ENCODE measurements at regions not wholly inside any gene's neighbourhood (a gene's known extent, or its start where the extent isn't known, plus 50 kb on each side); places are given as distances from the start of the nearest gene placed in this dataset.
"Not testable (repeated sequence)": the region's sequence is repeated elsewhere in the genome, so short reads cannot be mapped to it uniquely, and the experiment has no call there.

DNA sequence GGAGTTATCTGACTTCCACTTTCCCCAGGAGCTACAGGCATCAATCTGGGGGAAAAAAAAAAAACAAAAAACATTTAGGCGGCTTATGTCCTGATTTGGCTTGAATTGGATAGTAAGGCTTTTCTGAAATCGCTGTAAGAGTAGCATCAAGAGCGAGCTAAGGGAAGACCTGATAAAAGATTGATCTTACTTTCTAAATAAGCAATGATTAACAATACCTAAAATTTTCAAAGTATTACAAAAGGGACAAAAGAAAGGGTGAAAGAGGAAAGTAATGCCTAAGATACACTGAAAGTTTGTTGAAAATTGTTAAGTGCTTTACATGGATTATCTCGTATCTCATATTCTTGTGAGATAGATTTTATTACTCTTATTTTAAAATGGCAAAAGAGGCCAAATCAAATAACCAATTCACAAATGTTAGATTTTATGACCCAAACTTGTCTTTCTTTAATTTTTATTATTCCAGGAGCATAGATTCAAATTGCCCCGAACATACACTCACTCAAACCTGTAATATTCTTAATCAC is 106.4 kb upstream of the PRSS16 start:
- peak overlapping the region; percentile 57 for H3K4me3 ChIP-seq (ENCODE audit: low read depth, low read length)
- TF ChIP-seq POLR2A (IDR thresholded peaks at IDR 0.05; ENCODE audit: extremely low read depth, insufficient read length) (no peak), MYC (IDR thresholded peaks at IDR 0.05; ENCODE audit: low read depth, low read length) (no peak)
- TF ChIP-seq, protein P1, sequence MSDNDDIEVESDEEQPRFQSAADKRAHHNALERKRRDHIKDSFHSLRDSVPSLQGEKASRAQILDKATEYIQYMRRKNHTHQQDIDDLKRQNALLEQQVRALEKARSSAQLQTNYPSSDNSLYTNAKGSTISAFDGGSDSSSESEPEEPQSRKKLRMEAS (IDR thresholded peaks at IDR 0.05; ENCODE audit: low read depth, low read length) = no peak
- TF ChIP-seq, protein P2, sequence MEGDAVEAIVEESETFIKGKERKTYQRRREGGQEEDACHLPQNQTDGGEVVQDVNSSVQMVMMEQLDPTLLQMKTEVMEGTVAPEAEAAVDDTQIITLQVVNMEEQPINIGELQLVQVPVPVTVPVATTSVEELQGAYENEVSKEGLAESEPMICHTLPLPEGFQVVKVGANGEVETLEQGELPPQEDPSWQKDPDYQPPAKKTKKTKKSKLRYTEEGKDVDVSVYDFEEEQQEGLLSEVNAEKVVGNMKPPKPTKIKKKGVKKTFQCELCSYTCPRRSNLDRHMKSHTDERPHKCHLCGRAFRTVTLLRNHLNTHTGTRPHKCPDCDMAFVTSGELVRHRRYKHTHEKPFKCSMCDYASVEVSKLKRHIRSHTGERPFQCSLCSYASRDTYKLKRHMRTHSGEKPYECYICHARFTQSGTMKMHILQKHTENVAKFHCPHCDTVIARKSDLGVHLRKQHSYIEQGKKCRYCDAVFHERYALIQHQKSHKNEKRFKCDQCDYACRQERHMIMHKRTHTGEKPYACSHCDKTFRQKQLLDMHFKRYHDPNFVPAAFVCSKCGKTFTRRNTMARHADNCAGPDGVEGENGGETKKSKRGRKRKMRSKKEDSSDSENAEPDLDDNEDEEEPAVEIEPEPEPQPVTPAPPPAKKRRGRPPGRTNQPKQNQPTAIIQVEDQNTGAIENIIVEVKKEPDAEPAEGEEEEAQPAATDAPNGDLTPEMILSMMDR (IDR thresholded peaks at IDR 0.05; ENCODE audit: low read depth, low read length) = no peak
- no peak for DNase-seq (ENCODE audit: low read depth)

DNA sequence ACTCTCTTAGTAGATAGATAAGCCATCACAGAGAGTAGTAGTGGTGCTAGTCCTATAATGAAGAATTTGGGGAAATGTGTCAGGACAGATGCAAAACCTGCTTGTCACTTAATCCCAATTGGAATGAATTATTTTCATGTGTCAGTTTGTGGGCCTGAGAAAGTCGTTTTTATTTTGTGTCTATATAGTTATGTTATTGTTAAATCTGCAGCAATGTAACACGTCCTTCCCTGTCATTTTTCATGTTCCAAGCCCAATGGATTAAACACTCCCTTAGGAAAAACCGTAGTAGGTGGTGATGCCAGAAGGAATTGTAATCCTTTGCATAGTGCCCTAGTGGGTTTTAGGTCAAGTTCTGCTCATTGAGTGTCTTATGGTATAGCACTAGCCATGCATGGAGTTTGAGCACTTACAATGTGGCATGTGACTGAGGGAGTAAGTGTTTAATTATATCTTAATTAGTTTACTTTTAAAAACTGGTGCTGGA is 105.9 kb upstream of the PRSS16 start:
- H3K4me3 ChIP-seq (ENCODE audit: low read depth, low read length) = peak overlapping the region; percentile 57
- TF ChIP-seq, protein P1 (IDR thresholded peaks at IDR 0.05; ENCODE audit: low read depth, low read length) = no peak
- TF ChIP-seq, protein P2 (IDR thresholded peaks at IDR 0.05; ENCODE audit: low read depth, low read length) = no peak
- no peak for DNase-seq (ENCODE audit: low read depth)

DNA sequence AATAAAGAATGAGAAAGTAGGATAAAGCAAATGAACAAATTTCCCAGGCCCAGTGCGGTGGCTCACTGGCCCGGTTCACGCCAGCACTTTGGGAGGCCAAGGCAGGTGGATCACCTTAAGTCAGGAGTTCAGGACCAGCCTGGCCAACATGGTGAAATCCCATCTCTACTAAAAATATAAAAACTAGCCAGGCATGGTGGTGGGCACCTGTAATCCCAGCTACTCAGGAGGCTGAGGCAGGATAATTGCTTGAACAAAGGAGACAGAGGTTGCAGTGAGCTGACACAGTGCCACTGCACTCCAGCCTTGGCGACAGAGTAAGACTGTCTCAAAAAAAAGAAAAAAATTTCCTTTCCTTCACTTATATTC is 104.5 kb upstream of the PRSS16 start:
- H3K4me3 ChIP-seq (ENCODE audit: low read depth, low read length); DNase-seq (ENCODE audit: low read depth): not testable (repeated sequence)

DNA sequence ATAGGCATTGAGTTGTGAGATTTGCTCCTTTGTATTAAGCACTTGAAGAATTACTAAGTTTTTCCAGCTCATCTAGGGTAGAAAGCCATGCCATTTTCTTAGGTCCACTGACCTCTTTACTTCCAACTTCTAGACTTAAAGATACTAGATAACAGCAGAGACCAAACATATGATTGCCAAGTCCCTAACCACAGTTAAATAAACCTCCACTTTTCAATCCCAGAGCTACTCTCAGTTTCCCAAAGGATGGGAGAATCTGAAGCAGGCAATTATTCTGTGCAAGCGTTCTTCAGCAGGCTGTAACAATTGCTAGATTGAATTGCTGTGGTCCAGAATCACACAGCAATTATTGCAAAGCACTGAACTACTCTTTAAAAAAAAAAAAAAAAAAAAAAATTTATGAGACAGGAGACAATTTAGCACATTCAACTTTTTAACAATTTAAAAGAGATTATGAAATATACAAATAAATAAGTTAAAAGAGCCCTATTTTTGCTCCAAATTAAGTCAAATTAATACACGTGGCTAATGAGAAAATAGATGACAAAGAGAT is 104.0 kb upstream of the PRSS16 start:
- no peak for DNase-seq (ENCODE audit: low read depth)
- TF ChIP-seq, protein P1 (IDR thresholded peaks at IDR 0.05; ENCODE audit: low read depth, low read length) = no peak
- TF ChIP-seq, protein P2 (IDR thresholded peaks at IDR 0.05; ENCODE audit: low read depth, low read length) = no peak
- TF ChIP-seq MYC (IDR thresholded peaks at IDR 0.05; ENCODE audit: low read depth, low read length) = no peak
- peak overlapping the region; percentile 16 for H3K4me3 ChIP-seq (ENCODE audit: low read depth, low read length)

DNA sequence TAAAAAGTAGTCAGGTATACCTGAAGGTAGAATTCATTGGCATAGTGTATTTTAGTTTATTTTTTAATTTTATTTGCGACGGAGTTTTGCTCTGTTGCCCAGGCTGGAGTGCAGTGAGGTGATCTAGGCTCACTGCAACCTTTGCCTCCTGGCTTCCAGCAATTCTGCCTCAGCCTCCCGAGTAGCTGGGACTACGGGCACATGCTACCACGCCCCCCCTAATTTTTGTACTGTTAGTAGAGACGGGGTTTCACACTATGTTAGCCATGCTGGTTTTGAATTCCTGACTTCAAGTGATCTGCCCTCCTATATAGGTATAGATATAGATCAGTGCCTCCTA is 102.8 kb upstream of the PRSS16 start:
- DNase-seq (ENCODE audit: low read depth) = no peak
- TF ChIP-seq POLR2A (IDR thresholded peaks at IDR 0.05; ENCODE audit: extremely low read depth, insufficient read length) = no peak
- no peak for TF ChIP-seq MYC (IDR thresholded peaks at IDR 0.05; ENCODE audit: low read depth, low read length)
- TF ChIP-seq, protein P2 (IDR thresholded peaks at IDR 0.05; ENCODE audit: low read depth, low read length) = no peak
- TF ChIP-seq, protein P1 (IDR thresholded peaks at IDR 0.05; ENCODE audit: low read depth, low read length) = no peak
- peak overlapping the region; percentile 80 for H3K4me3 ChIP-seq (ENCODE audit: low read depth, low read length)

DNA sequence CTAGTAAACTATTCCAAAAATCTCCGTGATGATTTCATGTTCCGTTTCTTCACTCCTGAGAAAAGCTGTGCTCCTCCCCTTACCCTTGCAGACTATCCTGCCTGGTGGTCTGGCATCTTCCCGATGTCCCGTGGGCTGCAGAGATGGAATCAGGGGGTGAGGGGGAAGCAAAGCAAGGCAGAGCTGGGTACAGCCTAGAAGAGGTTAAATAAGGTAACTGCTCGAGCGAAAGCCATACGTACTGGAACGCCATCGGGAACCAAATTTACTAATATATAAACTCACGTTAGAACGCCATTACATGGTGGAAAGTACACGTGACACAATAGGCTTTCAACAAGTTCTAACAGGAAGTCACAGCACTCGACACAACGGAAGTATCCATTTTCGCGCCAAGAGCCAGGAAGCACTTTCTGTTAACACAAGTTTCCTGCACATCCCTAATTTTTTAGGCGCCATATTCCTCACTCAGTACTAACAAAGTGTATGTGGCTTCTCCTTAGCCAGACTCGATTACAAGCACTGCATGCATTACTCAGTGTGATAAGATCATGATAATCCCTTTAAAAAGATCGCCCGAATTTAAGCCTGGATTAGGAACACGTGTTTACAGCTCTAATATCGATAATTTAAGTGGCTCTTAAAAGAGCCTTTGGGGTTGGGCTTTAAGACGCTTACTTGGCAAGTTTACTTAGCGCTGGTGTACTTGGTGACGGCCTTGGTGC is 101.6 kb upstream of the PRSS16 start:
- H3K4me3 ChIP-seq (ENCODE audit: low read depth, low read length) = peak overlapping the region; percentile 80
- TF ChIP-seq, protein P1 (IDR thresholded peaks at IDR 0.05; ENCODE audit: low read depth, low read length) = peak; percentile 91
- TF ChIP-seq MYC (IDR thresholded peaks at IDR 0.05; ENCODE audit: low read depth, low read length) = peak; percentile 90
- TF ChIP-seq POLR2A (IDR thresholded peaks at IDR 0.05; ENCODE audit: extremely low read depth, insufficient read length) = peak; percentile 50
- TF ChIP-seq, protein P2 (IDR thresholded peaks at IDR 0.05; ENCODE audit: low read depth, low read length) = no peak
- DNase-seq (ENCODE audit: low read depth) = peak; percentile 96

DNA sequence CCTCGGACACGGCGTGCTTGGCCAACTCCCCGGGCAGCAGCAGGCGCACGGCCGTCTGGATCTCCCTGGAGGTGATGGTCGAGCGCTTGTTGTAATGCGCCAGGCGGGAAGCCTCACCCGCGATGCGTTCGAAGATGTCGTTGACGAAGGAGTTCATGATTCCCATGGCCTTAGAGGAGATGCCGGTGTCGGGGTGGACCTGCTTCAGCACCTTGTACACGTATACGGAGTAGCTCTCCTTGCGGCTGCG is 101.1 kb upstream of the PRSS16 start:
- DNase-seq (ENCODE audit: low read depth) = not testable (repeated sequence)
- peak overlapping the region; percentile 80 for H3K4me3 ChIP-seq (ENCODE audit: low read depth, low read length)

All from NB4 (cell line).